IMR-90 (cell line): ENCODE measurements at regions not wholly inside any gene's neighbourhood (a gene's known extent, or its start where the extent isn't known, plus 50 kb on each side); places are given as distances from the start of the nearest gene placed in this dataset.

Experiments
- ATAC-seq: fragments of 200-7000 bp; cut with Tn5 transposase; 2 replicates; pipeline ENCODE4 v1.9.1; 2020; ENCODE audit warnings: low read depth, mild to moderate bottlenecking, moderate library complexity
- BruUV-seq: library from RNA; stranded (reverse); fragments of 400-500 nt; replicated peaks from 2 replicates; lab custom pipeline; 2021; lab: Mats Ljungman, UMichigan
- CTCF ChIA-PET: fragments of 300-600 bp; formaldehyde crosslinking; extraction: SDS; loops from one replicate; lab custom pipeline; 2021; ENCODE audit warnings: antibody characterized with exemption; lab: Yijun Ruan, JAX
- POLR2A ChIA-PET: fragments of 300-600 bp; sonication (Branson Sonifier 250); formaldehyde crosslinking; loops from one replicate; lab custom pipeline; 2022; ENCODE audit warnings: antibody characterized with exemption; ENCODE audit not compliant: unreplicated experiment; lab: Charles Lee
- DNase-seq: peaks from one replicate; pipeline ENCODE4 v3.0.0; 2013
- H2AFZ ChIP-seq: replicated peaks from 2 replicates; pipeline ENCODE3; 2013; ENCODE audit warnings: low read length, mild to moderate bottlenecking; ENCODE audit not compliant: poor library complexity
- H2AK5ac ChIP-seq: 2 replicates; pipeline ENCODE4 v1.6.1; 2013; ENCODE audit warnings: low read depth, low read length, inconsistent platforms
- H2AK9ac ChIP-seq: replicated peaks from 2 replicates; pipeline ENCODE3; 2013; ENCODE audit warnings: mild to moderate bottlenecking, low read depth, low read length, moderate library complexity; ENCODE audit not compliant: poor library complexity
- H2BK120ac ChIP-seq: 2 replicates; pipeline ENCODE4 v1.6.1; 2013; ENCODE audit warnings: low read depth, low read length, inconsistent platforms
- H2BK15ac ChIP-seq: 3 replicates; pipeline ENCODE4 v1.6.1; 2013; ENCODE audit warnings: low read depth, low read length, inconsistent platforms
- H2BK20ac ChIP-seq: 2 replicates; pipeline ENCODE4 v1.6.1; 2013; ENCODE audit warnings: low read depth, mild to moderate bottlenecking, inconsistent platforms, low read length, moderate library complexity
- H2BK5ac ChIP-seq: 2 replicates; pipeline ENCODE4 v1.6.1; 2013; ENCODE audit warnings: mild to moderate bottlenecking, low read depth, low read length, inconsistent platforms; ENCODE audit not compliant: poor library complexity, severe bottlenecking
- H3K14ac ChIP-seq: replicated peaks from 2 replicates; pipeline ENCODE4 v1.6.1; 2013; ENCODE audit warnings: low read depth, low read length, inconsistent platforms
- H3K18ac ChIP-seq: 2 replicates; pipeline ENCODE4 v1.6.1; 2013; ENCODE audit warnings: low read depth, low read length, control low read depth
- H3K23ac ChIP-seq: 2 replicates; pipeline ENCODE4 v1.6.1; 2013; ENCODE audit warnings: low read depth, low read length, inconsistent platforms
- H3K27ac ChIP-seq: 2 replicates; pipeline ENCODE4 v1.5.1; 2013; ENCODE audit warnings: mild to moderate bottlenecking, control low read depth, low read length; ENCODE audit not compliant: insufficient read depth
- H3K27me3 ChIP-seq: 2 replicates; pipeline ENCODE4 v1.6.1; 2013; ENCODE audit warnings: low read length; ENCODE audit not compliant: control insufficient read depth, insufficient read depth
- H3K36me3 ChIP-seq: 2 replicates; pipeline ENCODE4 v1.6.1; 2013; ENCODE audit warnings: low read length, mixed read lengths; ENCODE audit not compliant: control insufficient read depth, insufficient read depth
- H3K4ac ChIP-seq: 2 replicates; pipeline ENCODE4 v1.6.1; 2013; ENCODE audit warnings: low read depth, low read length, inconsistent platforms
- H3K4me1 ChIP-seq: 2 replicates; pipeline ENCODE4 v1.6.1; 2013; ENCODE audit warnings: low read length, mixed read lengths; ENCODE audit not compliant: control insufficient read depth, insufficient read depth
- H3K4me2 ChIP-seq: 2 replicates; pipeline ENCODE4 v1.6.1; 2013; ENCODE audit warnings: low read depth, mild to moderate bottlenecking, control low read depth, low read length, moderate library complexity
- H3K4me3 ChIP-seq: 2 replicates; pipeline ENCODE4 v1.5.1; 2013; ENCODE audit warnings: low read depth, mild to moderate bottlenecking, control low read depth, low read length, moderate library complexity; ENCODE audit not compliant: insufficient read depth
- H3K56ac ChIP-seq: 2 replicates; pipeline ENCODE4 v1.6.1; 2013; ENCODE audit warnings: low read length, inconsistent platforms; ENCODE audit not compliant: insufficient read depth; ENCODE audit errors: extremely low read depth
- H3K79me1 ChIP-seq, 2 experiments: 2 replicates each; pipeline ENCODE4 v1.6.1; 2013; ENCODE audit warnings: low read length in 2 of 2, inconsistent platforms in 1 of 2, low read depth in 1 of 2
- H3K9ac ChIP-seq: 2 replicates; pipeline ENCODE4 v1.6.1; 2013; ENCODE audit warnings: low read depth, low read length, control low read depth
- H3K9me1 ChIP-seq: 2 replicates; pipeline ENCODE4 v1.6.1; 2013; ENCODE audit warnings: low read length, inconsistent platforms; ENCODE audit not compliant: insufficient read depth
- H3K9me3 ChIP-seq: 2 replicates; pipeline ENCODE4 v1.6.1; 2013; ENCODE audit warnings: low read length; ENCODE audit not compliant: control insufficient read depth, insufficient read depth
- H4K20me1 ChIP-seq: 2 replicates; pipeline ENCODE4 v1.6.1; 2013; ENCODE audit warnings: low read length, inconsistent platforms; ENCODE audit not compliant: insufficient read depth
- H4K5ac ChIP-seq: 2 replicates; pipeline ENCODE4 v1.6.1; 2013; ENCODE audit warnings: mild to moderate bottlenecking, low read depth, low read length, control low read depth
- H4K8ac ChIP-seq, 2 experiments: 2 replicates each; pipeline ENCODE4 v1.6.1; 2013; ENCODE audit warnings: low read depth in 2 of 2, low read length in 2 of 2, control low read depth in 1 of 2, inconsistent platforms in 1 of 2
- H4K91ac ChIP-seq: 2 replicates; pipeline ENCODE4 v1.6.1; 2013; ENCODE audit warnings: low read depth, low read length, inconsistent platforms; ENCODE audit not compliant: insufficient read depth
- MAFK ChIP-seq: IDR thresholded peaks from 2 replicates; pipeline ENCODE4 v1.6.1; 2012; ENCODE audit warnings: low read depth, low read length, improper control_type of control experiment
- MXI1 ChIP-seq: IDR thresholded peaks from 2 replicates; pipeline ENCODE4 v1.6.1; 2012; ENCODE audit warnings: low read depth, mild to moderate bottlenecking, low read length, moderate library complexity, borderline replicate concordance
- WGBS, 2 experiments: methylation state at CpG; one replicate each; pipeline versions ENCODE4 v1.1.5 to v1.1.7; 2013; ENCODE audit warnings: missing lambda C conversion rate in 2 of 2; ENCODE audit not compliant: insufficient read length in 1 of 2; ENCODE audit errors: extremely low coverage in 2 of 2; 5-methylcytosine and 5-hydroxymethylcytosine counted together
- dilution Hi-C: fragments of 300-500 bp; cut with HindIII; formaldehyde crosslinking; loops from one replicate; pipeline ENCODE4 v1.14.3; 2018; ENCODE audit warnings: low sequenced_read_pairs; ENCODE audit not compliant: unreplicated experiment
- in situ Hi-C: fragments of 300-500 bp; cut with MboI; formaldehyde crosslinking; loops from 3 replicates; pipeline ENCODE4 v1.14.3; 2019; ENCODE audit warnings: low sequenced_read_pairs, inconsistent platforms, mixed read lengths
- intact Hi-C: fragments of 100-400 bp; cut with micrococcal nuclease; formaldehyde crosslinking; loops from 2 replicates; pipeline ENCODE4 v1.10.0; 2022

- 0 out of 2 replicates have a peak overlapping the region, but pooled peaks have one; percentile 26 for H3K14ac ChIP-seq
- no peak overlapping the region for H3K9ac ChIP-seq
- peak overlapping the region; percentile 65 for H3K4me2 ChIP-seq
- H4K5ac ChIP-seq: 0 out of 2 replicates have a peak overlapping the region, but pooled peaks have one; percentile 10
- in situ Hi-C loops (no loop called here), intact Hi-C loops (no loop called here), dilution Hi-C loops (no loop called here)
- H2BK5ac ChIP-seq: no peak overlapping the region
- ChIA-PET CTCF (no interaction called here), POLR2A (no interaction called here)
- no peak overlapping the region; the same call in 1 of the 2 replicates for H3K27ac ChIP-seq
- peaks cover 13% of the 10 kb centered on the region for H3K36me3 ChIP-seq
- H3K56ac ChIP-seq: no peak overlapping the region
- no peak overlapping the region for H2AK5ac ChIP-seq
- H3K9me3 ChIP-seq: no peaks in the 10 kb centered on the region
- no peak overlapping the region for H3K4me3 ChIP-seq
- no peak overlapping the region for H2AFZ ChIP-seq
- no peaks in the 10 kb centered on the region for H3K27me3 ChIP-seq
- no peak for DNase-seq
- H2BK20ac ChIP-seq: no peak overlapping the region
- peaks cover 22 to 45% of the 10 kb centered on the region in 2 experiments for H3K79me1 ChIP-seq
- BruUV-seq: no TSS peak
- TF ChIP-seq MAFK: peak; percentile 82
- no peak for TF ChIP-seq MXI1
- H4K91ac ChIP-seq: no peak overlapping the region
- 0 out of 4 replicates have a peak overlapping the region, but pooled peaks of 1 of the 2 experiments have one; percentile 4 for H4K8ac ChIP-seq
- WGBS, 2 experiments: 83% methylated on average over 1 of the region's 3 CpGs; no CpG with 5 or more reads in 1 of the 2 experiments
- no peak overlapping the region for H2BK120ac ChIP-seq
- no peak; the same call in 1 of the 2 replicates for ATAC-seq
- H2AK9ac ChIP-seq: no peak overlapping the region
- peak overlapping the region; percentile 29; the same call in 1 of the 2 replicates for H3K23ac ChIP-seq
- peaks cover 6% of the 10 kb centered on the region for H3K9me1 ChIP-seq
- H3K4ac ChIP-seq: 0 out of 2 replicates have a peak overlapping the region, but pooled peaks have one; percentile 15
- H2BK15ac ChIP-seq: no peak overlapping the region
- H4K20me1 ChIP-seq: no peaks in the 10 kb centered on the region; the same call in 1 of the 2 replicates
- H3K4me1 ChIP-seq: peaks cover 8% of the 10 kb centered on the region
- H3K18ac ChIP-seq: peak overlapping the region; percentile 21; the same call in 1 of the 2 replicates
Measured at GRCh38 chr1:198903203-198903602, 264.4 kb downstream of the PTPRC start.
